Calu3 (cell line): ENCODE measurements at regions not wholly inside any gene's neighbourhood (a gene's known extent, or its start where the extent isn't known, plus 50 kb on each side); places are given as distances from the start of the nearest gene placed in this dataset.
"Not testable (repeated sequence)": the region's sequence is repeated elsewhere in the genome, so short reads cannot be mapped to it uniquely, and the experiment has no call there.

Experiments used
- BruUV-seq: library from RNA; stranded (reverse); fragments of 400-500 nt; replicated peaks from 2 replicates; lab custom pipeline; 2021; lab: Mats Ljungman, UMichigan
- CTCF ChIA-PET: fragments of 300-600 bp; sonication (Branson Sonifier 250); formaldehyde crosslinking; loops from one replicate; lab custom pipeline; 2022; ENCODE audit warnings: antibody characterized with exemption; lab: Charles Lee
- DNase-seq: peaks from one replicate; pipeline ENCODE4 v3.0.0; 2022
- H3K27ac Mint-ChIP-seq: one replicate; pipeline ENCODE4 v1.8.0; 2022; ENCODE audit warnings: mixed read lengths; ENCODE audit not compliant: unreplicated experiment
- H3K27me3 Mint-ChIP-seq: one replicate; pipeline ENCODE4 v1.8.0; 2022; ENCODE audit warnings: mixed read lengths; ENCODE audit not compliant: unreplicated experiment
- H3K36me3 Mint-ChIP-seq: one replicate; pipeline ENCODE4 v1.8.0; 2022; ENCODE audit warnings: mild to moderate bottlenecking, moderate library complexity, mixed read lengths; ENCODE audit not compliant: insufficient read depth, unreplicated experiment
- H3K4me1 Mint-ChIP-seq: one replicate; pipeline ENCODE4 v1.8.0; 2022; ENCODE audit warnings: mild to moderate bottlenecking, low read depth, mixed read lengths; ENCODE audit not compliant: unreplicated experiment
- H3K4me3 Mint-ChIP-seq: one replicate; pipeline ENCODE4 v1.8.0; 2022; ENCODE audit warnings: mild to moderate bottlenecking, low read depth, moderate library complexity, mixed read lengths; ENCODE audit not compliant: unreplicated experiment
- H3K9me3 Mint-ChIP-seq: one replicate; pipeline ENCODE4 v1.8.0; 2022; ENCODE audit warnings: low read depth, mixed read lengths; ENCODE audit not compliant: unreplicated experiment
- CTCF ChIP-seq: fragments of 200-600 bp; IDR thresholded peaks from one replicate; pipeline ENCODE4 v1.8.0; 2022; ENCODE audit warnings: antibody characterized with exemption; ENCODE audit not compliant: unreplicated experiment
- intact Hi-C: fragments of 100-400 bp; cut with micrococcal nuclease; formaldehyde crosslinking; loops from one replicate; pipeline ENCODE4 v1.10.0; 2022; ENCODE audit not compliant: unreplicated experiment

- BruUV-seq: no TSS peak
- peaks cover 1% of the 10 kb centered on the region for H3K9me3 Mint-ChIP-seq
- H3K27me3 Mint-ChIP-seq: no peaks in the 10 kb centered on the region
- H3K36me3 Mint-ChIP-seq: no peaks in the 10 kb centered on the region
- H3K27ac Mint-ChIP-seq: no peak overlapping the region
- no peak for TF ChIP-seq CTCF
- no peak for DNase-seq
- intact Hi-C loops: no loop called here
- H3K4me1 Mint-ChIP-seq: no peaks in the 10 kb centered on the region
- no peak overlapping the region for H3K4me3 Mint-ChIP-seq
- CTCF ChIA-PET: no interaction called here
Measured at GRCh38 chr2:187180529-187180928, 267.5 kb downstream of the CALCRL start.

GRCh38 chr2:187178876-187179275 lies 269.2 kb downstream of the CALCRL start:
- H3K4me1 Mint-ChIP-seq, intact Hi-C loops, H3K9me3 Mint-ChIP-seq, BruUV-seq, DNase-seq, H3K4me3 Mint-ChIP-seq, H3K27me3 Mint-ChIP-seq, H3K36me3 Mint-ChIP-seq, H3K27ac Mint-ChIP-seq: not testable (repeated sequence)
- CTCF ChIA-PET: interaction anchor here (0.7 kb wide), 1 partner anchor 18 kb away, joined by 3 read pairs; no protein-coding TSS in a partner anchor

- Mint-ChIP-seq H3K36me3 (no peaks in the 10 kb centered on the region), H3K9me3 (peaks cover 4% of the 10 kb centered on the region), H3K27me3 (no peaks in the 10 kb centered on the region), H3K4me1 (no peaks in the 10 kb centered on the region), H3K27ac (no peak overlapping the region), H3K4me3 (no peak overlapping the region)
- no peak for DNase-seq
- CTCF ChIA-PET: no interaction called here
- no peak for TF ChIP-seq CTCF
- intact Hi-C loops: no loop called here
- no TSS peak for BruUV-seq
Measured at GRCh38 chr2:187177253-187177652, 270.8 kb downstream of the CALCRL start.

- CTCF ChIA-PET: no interaction called here
- Mint-ChIP-seq H3K4me1 (no peaks in the 10 kb centered on the region), H3K27ac (no peak overlapping the region), H3K9me3 (peaks cover 4% of the 10 kb centered on the region), H3K27me3 (no peaks in the 10 kb centered on the region), H3K4me3 (no peak overlapping the region), H3K36me3 (no peaks in the 10 kb centered on the region)
- BruUV-seq: no TSS peak
- peak; percentile 44 for TF ChIP-seq CTCF
- intact Hi-C loops: no loop called here
- no peak for DNase-seq
Measured at GRCh38 chr2:187174582-187174981, 273.5 kb downstream of the CALCRL start.

GRCh38 chr2:187171318-187171717 lies 276.7 kb downstream of the CALCRL start:
- Mint-ChIP-seq H3K27ac (no peak overlapping the region), H3K27me3 (no peaks in the 10 kb centered on the region), H3K9me3 (peaks cover 4% of the 10 kb centered on the region), H3K4me3 (no peak overlapping the region), H3K36me3 (no peaks in the 10 kb centered on the region), H3K4me1 (no peaks in the 10 kb centered on the region)
- no peak for DNase-seq
- intact Hi-C loops: no loop called here
- BruUV-seq: no TSS peak
- CTCF ChIA-PET: no interaction called here
- no peak for TF ChIP-seq CTCF
